ENCODE measurements at regions not wholly inside any gene's neighbourhood (a gene's known extent, or its start where the extent isn't known, plus 50 kb on each side); places are given as distances from the start of the nearest gene placed in this dataset.
"Not testable (repeated sequence)": the region's sequence is repeated elsewhere in the genome, so short reads cannot be mapped to it uniquely, and the experiment has no call there.

DNA sequence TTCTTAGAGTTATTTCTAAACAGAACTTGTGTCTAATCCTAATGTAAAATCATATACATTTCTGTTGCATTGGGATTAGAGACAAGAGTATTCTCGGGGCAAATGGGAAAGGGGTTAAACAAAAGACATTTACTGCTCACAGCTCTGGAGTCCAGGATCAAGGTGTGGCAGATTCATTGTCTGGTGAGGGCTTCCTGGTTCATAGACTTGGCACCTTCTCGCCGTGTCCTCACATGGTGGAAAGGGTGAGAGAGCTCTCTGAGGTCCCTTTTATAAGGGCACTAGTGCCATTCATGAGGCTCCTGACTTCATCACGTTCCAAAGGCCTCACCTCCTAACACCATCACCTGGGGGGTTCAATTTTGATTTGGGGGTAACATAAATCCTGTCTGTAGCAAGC is 90.3 kb upstream of the PRKX start:
- in situ Hi-C loops (cut with MboI; ENCODE audit: low pct_unique_long_range_greater_than_20kb, low sequenced_read_pairs, unreplicated experiment): loop anchor here (10.0 kb wide), 1 partner anchor 89 kb away; the partner anchor contains the start of gene PRKX
- no peak for TF ChIP-seq CTCF (IDR thresholded peaks at IDR 0.05; ENCODE audit: extremely low read depth, insufficient read depth, missing control alignments)
- no peak for DNase-seq (ENCODE audit: low spot score)

GRCh38 chrX:3803305-3803704 is 89.9 kb upstream of the PRKX start:
- in situ Hi-C loops (cut with MboI; ENCODE audit: low pct_unique_long_range_greater_than_20kb, low sequenced_read_pairs, unreplicated experiment): loop anchor here (10.0 kb wide), 1 partner anchor 89 kb away; the partner anchor contains the start of gene PRKX
- no peak for DNase-seq (ENCODE audit: low spot score)
- TF ChIP-seq CTCF (IDR thresholded peaks at IDR 0.05; ENCODE audit: extremely low read depth, insufficient read depth, missing control alignments): no peak

DNA sequence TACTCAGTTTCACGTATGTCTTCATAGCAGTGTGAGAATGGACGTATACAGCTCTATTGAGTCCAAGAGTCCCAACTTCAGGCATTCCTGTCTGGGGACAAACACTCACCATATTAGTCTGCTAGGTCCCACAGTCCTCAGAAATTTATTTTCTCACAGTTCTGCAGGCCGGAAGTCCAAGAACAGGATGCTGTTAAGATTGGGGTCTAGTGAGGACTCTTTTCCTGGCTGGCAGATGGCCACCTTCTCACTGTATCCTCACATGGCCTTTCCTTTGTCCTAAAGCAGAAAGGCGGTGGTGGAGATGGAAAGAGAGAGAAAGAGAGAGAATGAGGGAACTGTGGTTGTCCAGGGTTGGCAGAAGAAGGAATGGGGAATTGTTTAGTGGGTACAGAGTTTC is 82.0 kb upstream of the PRKX start:
- in situ Hi-C loops (cut with MboI; ENCODE audit: low pct_unique_long_range_greater_than_20kb, low sequenced_read_pairs, unreplicated experiment); DNase-seq (ENCODE audit: low spot score): not testable (repeated sequence)

DNA sequence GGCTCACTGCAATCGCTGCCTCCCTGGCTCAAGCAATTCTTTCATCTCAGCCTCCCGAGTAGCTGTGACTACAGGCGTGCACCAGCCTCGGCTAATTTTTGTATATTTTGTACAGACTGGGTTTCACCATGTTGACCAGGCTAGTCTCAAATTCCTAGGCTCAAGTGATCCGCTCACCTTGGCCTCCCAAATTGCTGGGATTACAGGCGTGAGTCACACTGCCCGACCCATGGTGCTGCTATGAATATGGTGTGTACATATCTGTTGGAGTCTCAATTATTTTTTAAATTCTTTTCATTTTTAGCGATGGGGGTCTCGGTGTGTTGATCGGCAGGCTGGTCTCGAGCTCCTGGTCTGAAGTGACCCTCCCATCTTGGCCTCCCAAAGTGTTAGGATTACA is 78.0 kb upstream of the PRKX start:
- no peak for TF ChIP-seq CTCF (IDR thresholded peaks at IDR 0.05; ENCODE audit: extremely low read depth, insufficient read depth, missing control alignments)
- no peak for DNase-seq (ENCODE audit: low spot score)
- in situ Hi-C loops (cut with MboI; ENCODE audit: low pct_unique_long_range_greater_than_20kb, low sequenced_read_pairs, unreplicated experiment): no loop called here

- peak; percentile 17 for TF ChIP-seq CTCF (IDR thresholded peaks at IDR 0.05; ENCODE audit: extremely low read depth, insufficient read depth, missing control alignments)
- DNase-seq (ENCODE audit: low spot score): no peak
- in situ Hi-C loops (cut with MboI; ENCODE audit: low pct_unique_long_range_greater_than_20kb, low sequenced_read_pairs, unreplicated experiment): no loop called here
Measured at GRCh38 chrX:3788494-3789233, 75.2 kb upstream of the PRKX start.

- DNase-seq (ENCODE audit: low spot score): no peak
- in situ Hi-C loops (cut with MboI; ENCODE audit: low pct_unique_long_range_greater_than_20kb, low sequenced_read_pairs, unreplicated experiment): no loop called here
- no peak for TF ChIP-seq CTCF (IDR thresholded peaks at IDR 0.05; ENCODE audit: extremely low read depth, insufficient read depth, missing control alignments)
Measured at GRCh38 chrX:3787856-3788255, 74.4 kb upstream of the PRKX start.

DNA sequence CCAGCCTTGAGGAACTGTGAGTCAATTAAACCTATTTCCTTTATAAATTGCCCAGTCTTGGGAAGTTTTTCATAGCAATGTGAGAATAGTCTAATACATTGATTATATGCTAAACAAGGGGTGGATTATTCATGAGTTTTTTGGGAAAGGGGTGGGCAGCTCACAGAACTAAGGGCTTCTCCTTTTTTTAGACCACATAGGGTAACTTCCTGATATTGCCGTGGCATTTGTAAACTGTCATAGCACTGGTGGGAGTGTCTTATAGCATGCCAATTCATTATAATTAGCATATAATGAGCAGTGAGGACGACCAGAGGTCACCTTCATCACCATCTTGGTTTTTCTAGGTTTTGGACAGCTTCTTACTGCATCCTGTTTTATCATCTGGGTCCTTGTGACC is 72.4 kb upstream of the PRKX start:
- in situ Hi-C loops (cut with MboI; ENCODE audit: low pct_unique_long_range_greater_than_20kb, low sequenced_read_pairs, unreplicated experiment); DNase-seq (ENCODE audit: low spot score): not testable (repeated sequence)

DNA sequence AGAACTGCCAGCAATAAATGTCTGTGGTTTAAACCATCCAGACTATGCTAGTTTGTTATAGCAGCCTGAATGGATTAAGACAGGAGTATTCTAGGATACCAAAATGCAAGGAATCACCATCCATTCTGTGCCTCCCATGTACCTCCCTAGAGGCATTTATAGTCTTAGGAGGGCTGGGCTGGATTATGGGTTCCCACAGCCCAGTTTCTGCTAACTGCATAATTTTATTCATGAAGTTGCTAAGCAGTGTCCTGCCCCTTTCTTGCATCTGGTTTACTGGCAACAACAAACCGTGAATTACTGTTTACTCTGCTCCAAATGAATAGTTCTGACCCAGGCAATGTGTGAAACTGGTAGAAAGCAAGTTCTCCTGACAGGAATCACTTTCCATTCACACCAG is 67.1 kb upstream of the PRKX start:
- in situ Hi-C loops (cut with MboI; ENCODE audit: low pct_unique_long_range_greater_than_20kb, low sequenced_read_pairs, unreplicated experiment): no loop called here
- no peak for TF ChIP-seq CTCF (IDR thresholded peaks at IDR 0.05; ENCODE audit: extremely low read depth, insufficient read depth, missing control alignments)
- DNase-seq (ENCODE audit: low spot score): no peak
